MCF 10A (cell line): ENCODE measurements at regions not wholly inside any gene's neighbourhood (a gene's known extent, or its start where the extent isn't known, plus 50 kb on each side); places are given as distances from the start of the nearest gene placed in this dataset.

Experiments
- BruUV-seq: library from RNA; stranded (reverse); fragments of 400-500 nt; replicated peaks from 2 replicates; lab custom pipeline; 2021; lab: Mats Ljungman, UMichigan
- CTCF ChIA-PET: fragments of 300-600 bp; sonication (Branson Sonifier 250); formaldehyde crosslinking; extraction: SDS; loops from one replicate; lab custom pipeline; 2021; ENCODE audit warnings: antibody characterized with exemption, inconsistent platforms; lab: Yijun Ruan, JAX
- POLR2A ChIA-PET: fragments of 300-600, 350-650 bp; sonication (Branson Sonifier 250); formaldehyde crosslinking; extraction: SDS; loops from one replicate; lab custom pipeline; 2020; ENCODE audit warnings: antibody characterized with exemption, inconsistent platforms; lab: Yijun Ruan, JAX
- DNase-seq: peaks from one replicate; pipeline ENCODE4 v3.0.0-alpha.2; 2018; ENCODE audit not compliant: unreplicated experiment
- H3K27ac Mint-ChIP-seq: one replicate; pipeline ENCODE4 v1.8.0; 2022; ENCODE audit warnings: mild to moderate bottlenecking, low read depth, mixed read lengths; ENCODE audit not compliant: unreplicated experiment
- H3K27me3 Mint-ChIP-seq: one replicate; pipeline ENCODE4 v1.8.0; 2022; ENCODE audit warnings: mixed read lengths; ENCODE audit not compliant: insufficient read depth, unreplicated experiment
- H3K36me3 Mint-ChIP-seq: one replicate; pipeline ENCODE4 v1.8.0; 2022; ENCODE audit warnings: mild to moderate bottlenecking, moderate library complexity, mixed read lengths; ENCODE audit not compliant: insufficient read depth, unreplicated experiment
- H3K4me1 Mint-ChIP-seq: one replicate; pipeline ENCODE4 v1.8.0; 2022; ENCODE audit warnings: mixed read lengths; ENCODE audit not compliant: insufficient read depth, unreplicated experiment
- H3K4me3 Mint-ChIP-seq: one replicate; pipeline ENCODE4 v1.8.0; 2022; ENCODE audit warnings: mild to moderate bottlenecking, moderate library complexity, mixed read lengths; ENCODE audit not compliant: unreplicated experiment
- H3K9me3 Mint-ChIP-seq: one replicate; pipeline ENCODE4 v1.8.0; 2022; ENCODE audit warnings: mixed read lengths; ENCODE audit not compliant: unreplicated experiment
- CTCF ChIP-seq: fragments of 200-600 bp; IDR thresholded peaks from one replicate; pipeline ENCODE4 v1.8.0; 2022; ENCODE audit warnings: antibody characterized with exemption, mild to moderate bottlenecking; ENCODE audit not compliant: unreplicated experiment
- intact Hi-C: fragments of 100-400 bp; cut with micrococcal nuclease; formaldehyde crosslinking; loops from 2 replicates; pipeline ENCODE4 v1.14.1; 2022

- Mint-ChIP-seq H3K4me1 (no peaks in the 10 kb centered on the region), H3K4me3 (no peak overlapping the region), H3K27ac (no peak overlapping the region), H3K9me3 (peaks cover 15% of the 10 kb centered on the region), H3K36me3 (no peaks in the 10 kb centered on the region), H3K27me3 (no peaks in the 10 kb centered on the region)
- no peak for DNase-seq
- POLR2A ChIA-PET = no interaction called here
- TF ChIP-seq CTCF = no peak
- intact Hi-C loops = no loop called here
- CTCF ChIA-PET = interaction anchor here (0.8 kb wide), 1 partner anchor 11 kb away, joined by 5 read pairs; no protein-coding TSS in a partner anchor
- BruUV-seq = no TSS peak
Measured at GRCh38 chr10:42929993-42930392, 146.9 kb upstream of the RET start.

GRCh38 chr10:42930516-42931192 is 146.2 kb upstream of the RET start:
- intact Hi-C loops = no loop called here
- BruUV-seq = no TSS peak
- Mint-ChIP-seq H3K9me3 (peaks cover 8% of the 10 kb centered on the region), H3K4me1 (no peaks in the 10 kb centered on the region), H3K27me3 (no peaks in the 10 kb centered on the region), H3K27ac (no peak overlapping the region), H3K36me3 (no peaks in the 10 kb centered on the region), H3K4me3 (no peak overlapping the region)
- CTCF ChIA-PET = interaction anchor here (0.8 kb wide), 1 partner anchor 11 kb away, joined by 5 read pairs; no protein-coding TSS in a partner anchor
- no peak for TF ChIP-seq CTCF
- POLR2A ChIA-PET = no interaction called here
- no peak for DNase-seq

- DNase-seq = no peak
- CTCF ChIA-PET = no interaction called here
- H3K9me3 Mint-ChIP-seq = peaks cover 8% of the 10 kb centered on the region
- no peaks in the 10 kb centered on the region for H3K4me1 Mint-ChIP-seq
- no peak for TF ChIP-seq CTCF
- H3K27ac Mint-ChIP-seq = no peak overlapping the region
- no peaks in the 10 kb centered on the region for H3K36me3 Mint-ChIP-seq
- H3K27me3 Mint-ChIP-seq = no peaks in the 10 kb centered on the region
- intact Hi-C loops = no loop called here
- H3K4me3 Mint-ChIP-seq = no peak overlapping the region
- POLR2A ChIA-PET = no interaction called here
- no TSS peak for BruUV-seq
Measured at GRCh38 chr10:42932116-42932515, 144.8 kb upstream of the RET start.

GRCh38 chr10:42932735-42933447 is 144.0 kb upstream of the RET start:
- no peaks in the 10 kb centered on the region for H3K4me1 Mint-ChIP-seq
- no peak overlapping the region for H3K27ac Mint-ChIP-seq
- no peaks in the 10 kb centered on the region for H3K36me3 Mint-ChIP-seq
- no peak for TF ChIP-seq CTCF
- intact Hi-C loops = no loop called here
- H3K27me3 Mint-ChIP-seq = no peaks in the 10 kb centered on the region
- H3K9me3 Mint-ChIP-seq = peaks cover 12% of the 10 kb centered on the region
- POLR2A ChIA-PET = no interaction called here
- CTCF ChIA-PET = no interaction called here
- no peak overlapping the region for H3K4me3 Mint-ChIP-seq
- no TSS peak for BruUV-seq
- no peak for DNase-seq
